ENCODE measurements at regions not wholly inside any gene's neighbourhood (a gene's known extent, or its start where the extent isn't known, plus 50 kb on each side); places are given as distances from the start of the nearest gene placed in this dataset.

GRCh38 chr4:18531731-18532130 lies 510.2 kb upstream of the LCORL start:
- no peak for TF ChIP-seq CTCF (conservative IDR thresholded peaks at IDR 0.05 in 1 of 2, IDR thresholded peaks at IDR 0.05 in 1 of 2; ENCODE audit: extremely low read depth in 1 of 2, insufficient read depth in 1 of 2, low read depth in 1 of 2, low read length in 2 of 2)
- no peak for TF ChIP-seq EZH2 (IDR thresholded peaks at IDR 0.05; ENCODE audit: borderline replicate concordance, low read length)
